Stromal cell of bone marrow (primary cell): ENCODE measurements at regions not wholly inside any gene's neighbourhood (a gene's known extent, or its start where the extent isn't known, plus 50 kb on each side); places are given as distances from the start of the nearest gene placed in this dataset.

Source experiments
- DNase-seq: peaks from one replicate; pipeline ENCODE4 v3.0.0-alpha.2; 2012; ENCODE audit warnings: low read depth

DNA sequence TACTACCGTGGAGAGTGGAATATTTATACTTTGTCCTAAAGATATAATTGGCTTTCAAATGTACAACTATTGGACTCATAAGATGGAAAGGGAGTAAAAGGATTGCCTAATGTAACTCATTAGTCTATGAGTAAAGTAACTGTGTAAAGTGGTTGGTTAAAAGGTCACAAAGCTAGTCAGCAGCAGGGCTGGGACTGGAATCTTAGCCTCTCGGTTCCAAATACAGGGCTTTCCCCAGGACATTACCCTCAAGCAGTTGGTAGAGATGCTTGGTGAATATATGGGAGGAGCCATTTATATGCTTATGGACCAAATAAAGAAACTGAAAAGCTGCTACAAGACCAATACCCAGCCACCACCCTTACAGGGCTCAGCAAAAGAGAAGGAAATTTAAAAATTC lies 283.7 kb downstream of the HLX start:
- no peak for DNase-seq

DNA sequence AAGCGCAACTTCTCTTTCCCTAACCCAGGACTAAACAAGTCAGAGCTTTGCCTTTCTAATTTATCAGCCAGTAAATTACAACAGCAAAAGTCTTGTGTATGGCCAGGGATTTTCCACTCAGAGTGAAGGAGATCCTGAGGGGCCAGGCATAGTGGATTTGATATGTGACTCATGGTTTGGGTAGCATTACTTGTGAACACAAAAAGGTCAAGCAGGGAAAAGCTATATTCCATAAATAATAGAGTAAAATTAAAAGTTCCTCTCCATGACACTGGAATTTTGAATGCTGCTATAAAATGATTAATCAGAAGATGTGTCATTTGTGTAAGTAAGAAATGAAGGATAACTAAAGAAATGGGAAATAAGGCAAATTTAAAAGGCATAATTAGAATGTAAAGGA lies 284.8 kb downstream of the HLX start:
- peak; percentile 55 for DNase-seq

DNA sequence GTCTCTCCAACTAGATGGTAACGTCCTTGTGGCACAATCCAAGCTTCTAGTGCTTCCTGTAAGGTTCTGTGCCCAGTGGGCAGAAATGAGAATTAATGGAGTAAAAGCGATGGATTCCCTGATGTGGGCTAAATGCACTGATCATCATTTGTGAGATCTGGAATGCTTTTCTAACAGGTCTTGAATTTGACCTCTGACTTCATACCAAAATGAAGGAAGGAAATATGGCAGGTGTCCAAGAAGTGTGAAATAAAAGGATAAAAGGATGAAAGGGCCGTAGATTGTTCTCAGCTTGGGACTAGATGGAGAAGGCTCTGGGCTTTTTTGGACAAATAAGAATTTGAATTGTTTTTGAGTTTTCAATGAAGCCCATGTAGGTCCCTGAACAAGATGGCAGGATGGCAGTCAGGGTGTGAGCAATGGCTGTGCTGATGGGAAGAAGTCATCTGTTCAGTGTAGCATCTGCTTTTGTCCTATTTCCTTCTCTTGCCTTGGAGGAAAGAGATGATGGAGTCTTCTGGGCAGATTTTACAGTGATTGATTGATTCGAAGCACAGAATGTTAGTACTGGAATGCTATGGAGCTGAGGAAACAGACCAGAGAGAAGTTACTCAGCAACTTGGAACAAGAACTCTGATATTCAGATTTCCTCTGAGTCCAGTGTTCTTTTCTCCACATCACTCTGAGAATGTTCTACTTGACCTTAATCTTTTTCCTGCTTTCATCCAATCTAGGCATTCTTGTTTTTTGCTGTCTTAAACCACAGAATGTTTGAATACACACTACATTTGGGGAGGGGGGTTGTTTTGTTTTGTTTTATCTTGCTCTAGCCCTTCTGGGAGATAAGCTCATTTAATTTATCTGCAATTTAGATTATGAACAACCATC lies 286.0 kb downstream of the HLX start:
- DNase-seq, result no peak

DNA sequence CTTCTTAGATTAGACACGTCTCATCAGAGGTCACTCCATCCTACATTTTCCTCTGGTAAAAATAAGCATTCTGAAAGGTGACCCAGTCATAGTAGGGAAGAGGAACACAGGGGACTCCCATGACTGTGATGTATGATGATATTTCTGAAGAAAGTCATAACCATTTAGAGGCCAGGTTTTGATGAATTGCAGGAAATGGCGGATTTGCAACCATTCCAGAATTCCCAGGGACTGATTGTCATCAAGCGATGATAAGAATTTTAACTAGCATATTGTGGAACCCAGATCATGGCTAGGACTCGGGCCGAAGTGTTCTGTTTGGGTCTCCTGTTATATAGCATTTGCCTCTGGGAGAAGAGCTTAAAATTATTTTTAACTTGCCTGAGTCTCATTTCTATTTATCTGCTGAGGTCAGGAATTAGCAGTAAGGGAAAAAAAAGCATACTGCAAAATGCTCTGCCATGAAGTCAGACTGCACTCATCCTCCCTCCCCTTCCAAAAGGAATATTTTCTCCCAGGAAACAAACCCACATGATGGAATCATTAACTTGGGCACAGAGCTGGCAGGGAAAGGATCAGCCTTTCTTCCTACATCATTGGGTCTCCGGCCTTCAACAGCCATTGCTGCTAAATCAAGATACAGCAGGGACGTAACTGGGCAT lies 286.7 kb downstream of the HLX start:
- no peak for DNase-seq

DNA sequence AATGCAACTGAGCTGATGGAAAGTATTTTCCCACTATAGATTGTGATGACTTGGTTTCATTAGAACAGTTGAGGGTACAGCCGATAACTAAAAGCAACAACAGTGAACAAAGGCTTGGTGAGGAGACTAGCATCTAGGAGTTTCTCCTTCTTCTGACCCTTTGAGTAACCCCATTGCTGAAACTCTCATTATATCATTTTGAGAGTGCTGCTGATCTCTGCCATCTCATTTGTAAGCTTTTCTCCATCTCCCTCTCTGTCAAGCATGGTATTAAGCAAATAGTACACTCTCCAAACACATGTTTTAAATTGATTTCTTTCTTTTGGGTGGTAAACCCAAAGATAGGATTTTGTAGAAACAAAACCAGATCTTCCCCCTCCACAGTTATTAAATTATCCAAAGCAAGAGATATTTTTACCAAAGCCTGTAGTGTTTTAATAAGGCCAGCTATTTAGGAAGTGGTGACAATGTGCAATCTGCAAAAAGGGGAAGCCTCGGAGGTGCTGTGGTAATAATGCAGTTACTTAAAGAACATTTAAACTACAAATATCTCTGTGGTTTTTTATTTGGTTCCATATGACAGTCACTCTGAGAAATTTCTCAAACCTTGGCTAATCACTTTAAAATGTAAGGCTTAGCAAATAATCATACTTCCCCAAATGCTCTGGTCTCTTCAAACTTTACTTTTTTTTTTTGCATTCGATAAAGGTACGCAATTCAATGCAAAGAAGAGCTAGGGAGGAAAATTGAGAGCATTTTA lies 287.5 kb downstream of the HLX start:
- DNase-seq, result no peak

DNA sequence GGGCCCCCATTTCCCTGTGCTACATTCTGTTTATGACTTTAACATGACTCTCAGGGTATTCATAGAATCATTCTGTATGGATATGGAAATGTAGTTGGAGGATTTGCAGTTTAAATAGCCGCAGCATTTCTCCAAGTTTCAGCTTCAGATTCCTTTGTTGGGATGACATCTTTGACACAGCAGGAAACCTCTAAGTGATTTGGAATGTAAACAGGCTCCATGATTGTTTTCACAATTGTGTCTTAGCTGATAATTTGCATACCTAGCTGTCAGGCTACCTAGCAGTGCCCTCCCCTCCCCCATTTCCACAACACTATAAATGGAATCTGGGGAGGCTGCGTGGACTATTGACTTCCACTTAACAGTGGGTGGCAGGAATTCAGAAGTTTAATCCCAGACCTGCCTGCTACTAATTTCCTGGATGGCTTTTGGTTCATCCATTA lies 290.2 kb downstream of the HLX start:
- DNase-seq, result no peak

DNA sequence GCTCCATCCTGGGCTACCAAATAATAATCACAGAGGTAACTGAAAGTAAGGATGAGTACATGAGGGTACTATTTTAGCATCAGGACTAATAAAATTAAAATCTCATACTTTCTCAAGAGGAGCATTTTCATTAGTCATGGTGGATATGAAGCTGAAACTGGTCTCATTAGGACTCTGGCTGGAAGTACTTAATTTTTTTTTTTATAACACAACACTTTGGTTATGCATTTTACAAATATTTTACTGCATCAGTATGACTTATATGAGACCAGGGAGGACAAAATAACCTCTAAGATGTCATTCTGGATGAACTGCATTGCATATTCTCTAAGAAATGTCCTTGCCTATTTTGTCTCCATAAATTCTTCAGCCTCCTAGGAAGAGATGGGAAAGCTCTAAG lies 290.9 kb downstream of the HLX start:
- DNase-seq, result no peak

DNA sequence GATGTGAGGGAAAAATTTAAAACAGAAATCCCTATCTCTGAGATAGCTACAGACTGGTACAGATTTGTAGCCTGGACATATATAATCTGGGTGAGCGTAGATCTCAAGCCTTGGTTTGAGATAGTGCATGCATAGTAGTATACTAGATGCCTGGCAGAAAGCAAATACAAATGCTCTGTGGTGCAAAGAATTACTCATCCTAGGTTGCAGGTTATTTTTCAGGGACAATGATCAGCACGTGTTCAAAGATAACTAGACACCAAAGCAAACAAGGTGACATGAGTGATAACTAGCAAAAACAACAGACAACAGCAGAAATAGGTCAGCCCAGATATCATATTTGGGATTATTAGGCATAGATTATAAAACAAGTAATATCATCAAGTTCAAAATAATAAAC lies 292.5 kb downstream of the HLX start:
- no peak for DNase-seq

DNA sequence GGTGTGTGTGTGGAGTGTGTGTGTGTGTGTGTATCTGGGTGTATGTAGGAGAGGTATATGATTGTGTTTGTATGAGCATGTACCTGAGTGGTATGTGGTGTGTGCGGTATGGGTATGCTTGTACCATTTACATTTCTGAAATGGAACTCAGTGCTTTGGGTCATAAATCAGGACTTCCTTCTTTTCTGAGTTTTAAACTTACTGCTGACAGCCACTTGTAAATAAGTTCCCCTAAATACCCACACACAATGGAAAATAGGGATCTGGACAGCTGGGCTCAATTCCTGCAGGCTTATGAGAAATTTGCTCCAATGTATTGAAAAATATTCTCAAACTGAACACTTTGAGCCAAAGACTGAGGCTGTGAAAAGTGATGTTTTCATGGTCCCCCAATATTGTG lies 293.6 kb downstream of the HLX start:
- DNase-seq, result no peak

DNA sequence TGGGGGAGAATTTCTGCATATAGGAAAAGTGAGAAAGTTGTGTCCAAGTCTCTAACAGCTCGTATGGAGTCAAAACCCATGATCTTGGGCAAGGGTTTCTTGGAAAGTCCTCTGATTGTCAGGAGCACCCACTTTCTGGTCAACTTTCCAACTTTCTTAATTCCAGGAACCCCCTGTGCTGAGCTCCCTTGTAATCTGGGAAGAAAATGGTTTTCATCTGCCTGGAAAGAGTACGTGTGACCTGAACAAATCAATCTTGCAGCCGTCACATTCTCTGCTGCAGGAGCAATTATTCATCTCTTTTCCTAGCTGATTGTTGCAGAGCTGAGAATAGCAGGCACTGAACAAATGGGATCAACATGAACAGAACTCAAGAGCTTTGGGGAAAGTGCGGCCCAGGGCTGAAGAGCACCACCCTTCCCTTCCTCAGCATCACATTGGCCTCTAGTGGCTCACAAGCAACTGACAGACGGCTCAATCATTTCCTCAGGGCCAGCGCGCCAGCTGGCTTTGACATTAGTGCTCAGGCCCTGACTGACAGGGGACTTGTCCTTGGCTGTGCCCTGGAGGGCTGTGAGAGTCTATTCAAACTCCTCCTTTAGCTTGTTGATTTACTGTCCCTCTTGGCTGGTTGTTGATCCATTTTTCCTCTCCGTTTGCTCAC lies 295.2 kb downstream of the HLX start:
- peak; percentile 31 for DNase-seq

DNA sequence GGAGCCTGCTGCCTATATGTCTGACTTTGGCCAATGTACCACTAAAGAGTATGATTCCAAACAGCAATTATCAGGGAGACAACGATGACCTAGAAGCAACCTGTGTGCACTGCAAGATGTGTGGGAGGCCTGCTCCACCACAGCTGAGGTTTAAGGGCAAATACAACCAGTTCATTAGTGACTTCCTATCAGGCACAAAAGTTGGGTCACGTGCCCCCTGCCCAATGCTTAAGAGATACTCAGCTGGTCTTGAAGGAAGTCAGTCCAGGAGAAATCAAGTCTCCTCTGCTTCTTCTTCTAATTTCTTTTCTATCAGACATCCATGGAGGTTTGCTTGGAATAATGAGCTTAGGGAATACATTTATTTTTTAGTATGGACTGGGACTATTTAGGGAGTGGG lies 296.0 kb downstream of the HLX start:
- DNase-seq, result no peak

DNA sequence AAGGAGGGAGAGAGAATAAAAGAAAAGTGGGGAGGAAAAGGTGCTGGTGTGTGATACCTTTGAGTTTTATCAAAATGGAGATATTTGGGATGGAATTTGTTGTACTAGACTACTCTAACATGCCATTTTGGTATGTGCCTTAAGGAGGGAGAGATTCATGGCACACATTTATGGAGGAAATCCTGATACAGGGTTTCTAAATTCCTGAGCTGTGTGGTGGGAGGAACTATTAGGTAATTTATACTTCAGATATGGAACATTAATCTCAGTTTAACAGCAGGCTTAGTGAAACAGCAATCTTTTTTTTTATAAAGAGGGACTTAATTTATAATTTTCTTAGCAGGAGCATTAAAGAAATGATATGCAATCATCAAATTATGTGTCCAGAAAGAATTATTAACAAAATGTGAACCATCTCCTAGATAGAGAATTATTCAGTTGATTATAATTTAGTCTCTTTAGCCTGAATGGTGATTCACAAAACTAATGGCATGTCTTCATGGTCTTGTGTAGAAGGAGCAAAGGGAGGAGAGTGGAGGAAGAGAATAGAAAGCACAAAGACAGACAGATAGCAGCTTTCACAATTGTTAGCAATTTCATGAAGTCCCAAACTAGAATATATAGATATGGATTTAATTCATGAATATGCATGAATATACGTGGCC lies 301.6 kb downstream of the HLX start:
- DNase-seq, result no peak

DNA sequence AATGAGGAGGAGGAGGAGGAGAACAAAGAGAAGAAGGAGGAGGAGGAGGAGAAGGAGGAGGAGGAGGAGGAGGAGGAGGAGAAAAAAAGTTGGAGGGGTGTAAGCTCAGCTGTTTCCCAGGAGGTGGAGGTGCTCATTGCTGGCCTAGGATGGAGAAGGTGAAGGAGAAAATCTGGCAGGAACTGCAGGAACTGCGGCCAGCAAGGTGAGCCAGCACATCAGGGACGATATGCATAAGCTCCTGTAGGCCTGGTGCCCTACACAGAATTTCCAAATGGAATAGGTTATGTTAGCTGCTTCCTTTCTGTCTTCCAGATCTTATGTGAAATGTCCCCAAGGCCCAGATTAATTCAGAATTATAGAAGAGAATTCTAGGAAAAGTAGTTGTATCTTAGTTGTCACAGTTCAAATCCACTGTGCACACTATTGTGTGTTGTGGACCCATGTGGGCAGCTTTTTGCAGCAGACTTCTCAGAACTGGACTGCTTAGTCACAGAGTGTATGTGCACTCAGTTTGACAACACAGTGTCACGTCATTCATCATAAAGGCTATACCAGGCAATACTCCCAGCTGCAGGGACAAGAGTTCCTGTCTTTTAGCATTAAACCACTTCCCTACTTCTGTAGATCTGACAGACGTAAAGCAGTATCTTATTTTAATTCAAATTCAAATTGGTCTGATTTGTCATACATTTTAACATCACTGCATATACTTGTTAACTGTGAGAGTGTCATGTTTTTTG lies 303.7 kb downstream of the HLX start:
- no peak for DNase-seq

DNA sequence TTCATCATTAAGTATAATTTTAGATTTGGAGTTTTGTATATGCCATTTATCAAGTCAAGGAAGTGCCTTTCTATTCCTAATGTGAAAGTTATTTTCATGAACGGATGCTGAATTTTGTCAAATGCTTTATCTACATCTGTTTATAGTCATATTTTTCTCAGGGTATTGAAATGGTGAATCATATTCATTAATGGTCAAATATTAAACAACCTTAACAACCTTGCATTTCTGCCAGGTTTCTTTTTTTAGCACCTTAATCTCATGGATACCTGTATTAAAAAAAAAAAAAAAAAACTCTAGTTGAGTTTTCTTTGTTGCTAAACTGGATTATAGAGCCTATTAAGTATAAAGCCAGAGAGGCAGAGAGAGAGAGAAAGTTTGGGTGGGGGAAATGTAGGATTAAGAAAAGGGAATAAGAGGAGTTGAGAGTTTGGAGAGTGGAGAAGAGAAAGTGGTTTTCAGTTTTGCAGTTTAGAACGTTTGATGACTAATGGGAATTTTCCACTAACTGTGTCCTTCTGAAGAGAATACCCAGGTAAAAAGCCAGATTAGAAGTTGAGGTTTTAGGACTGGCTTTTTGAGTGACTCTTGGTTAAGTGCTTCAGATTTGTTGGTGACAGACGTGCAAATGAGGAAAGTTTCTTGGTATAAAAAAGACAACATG lies 305.0 kb downstream of the HLX start:
- DNase-seq, result no peak

DNA sequence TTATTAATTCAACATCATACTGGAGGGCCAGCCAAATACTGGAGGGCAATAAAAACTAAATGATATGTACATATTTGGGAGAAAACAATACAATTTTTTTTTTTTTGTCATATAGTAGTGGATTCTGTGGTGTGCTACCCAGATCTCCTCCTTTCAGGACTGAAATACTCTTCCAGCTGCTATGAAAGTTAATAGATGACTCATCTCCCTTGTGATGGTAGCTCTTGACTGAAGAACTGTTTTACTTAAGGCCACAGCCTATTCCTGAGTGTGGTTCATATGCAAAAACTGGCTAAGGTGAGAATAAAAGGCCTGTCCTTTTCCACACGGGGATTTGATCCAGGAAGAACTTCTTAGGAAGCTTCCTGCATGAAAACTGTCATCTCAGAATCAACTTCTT lies 307.9 kb downstream of the HLX start:
- no peak for DNase-seq

DNA sequence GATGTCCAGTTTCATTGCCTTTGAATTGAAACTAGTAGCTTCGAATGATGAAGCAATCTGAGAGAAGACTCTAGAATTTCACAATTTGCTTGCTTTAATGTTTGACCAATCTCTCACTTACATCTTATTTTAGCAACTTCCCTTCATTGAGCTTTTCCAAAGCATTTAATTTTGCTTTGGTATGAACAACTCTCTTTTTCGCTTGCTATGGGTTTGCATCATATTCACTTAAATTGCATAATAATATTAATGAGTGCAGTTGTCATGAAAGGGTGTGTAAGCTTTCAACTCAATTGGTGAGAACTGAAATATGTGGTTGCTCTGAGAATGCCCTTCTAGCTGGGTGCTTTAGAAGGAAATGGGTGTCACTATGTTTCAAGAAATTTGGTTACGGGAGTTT lies 309.2 kb downstream of the HLX start:
- DNase-seq, result no peak

DNA sequence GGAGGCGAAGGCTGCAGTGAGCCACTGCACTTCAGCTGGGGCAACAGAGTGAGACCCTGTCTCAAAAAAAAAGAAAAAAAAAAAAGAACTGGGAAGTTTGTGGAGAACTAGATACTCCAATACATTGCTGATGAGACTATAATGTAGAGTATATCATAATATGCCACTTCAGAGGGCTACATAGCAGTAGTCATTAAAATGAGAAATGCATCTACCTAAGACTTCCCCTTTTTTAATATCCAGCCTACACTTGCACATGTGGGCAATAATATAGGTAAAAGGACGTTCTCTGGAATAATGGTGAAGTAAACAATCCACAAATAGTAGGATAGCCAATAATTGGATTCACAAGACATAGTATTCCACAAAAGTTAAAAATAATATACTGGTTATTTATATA lies 311.0 kb downstream of the HLX start:
- no peak for DNase-seq

DNA sequence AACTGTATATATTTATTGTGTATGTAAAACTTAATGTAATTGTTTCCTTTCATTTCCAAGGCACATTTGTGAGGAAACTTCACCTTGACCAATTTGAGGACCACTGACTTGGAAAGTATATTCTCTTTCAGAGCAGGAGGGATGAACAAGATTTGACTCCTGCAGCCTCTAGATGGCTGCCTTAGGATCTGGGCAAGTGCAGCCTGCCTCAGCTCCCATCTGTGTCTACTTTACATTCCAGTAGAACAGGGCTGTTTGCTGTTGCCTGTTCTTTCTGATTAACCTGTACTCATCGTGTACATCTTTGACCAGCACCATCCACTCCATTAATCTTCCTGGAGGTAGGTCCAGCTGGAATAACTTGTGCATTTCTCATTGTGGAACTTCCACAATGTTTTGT lies 312.8 kb downstream of the HLX start:
- no peak for DNase-seq

DNA sequence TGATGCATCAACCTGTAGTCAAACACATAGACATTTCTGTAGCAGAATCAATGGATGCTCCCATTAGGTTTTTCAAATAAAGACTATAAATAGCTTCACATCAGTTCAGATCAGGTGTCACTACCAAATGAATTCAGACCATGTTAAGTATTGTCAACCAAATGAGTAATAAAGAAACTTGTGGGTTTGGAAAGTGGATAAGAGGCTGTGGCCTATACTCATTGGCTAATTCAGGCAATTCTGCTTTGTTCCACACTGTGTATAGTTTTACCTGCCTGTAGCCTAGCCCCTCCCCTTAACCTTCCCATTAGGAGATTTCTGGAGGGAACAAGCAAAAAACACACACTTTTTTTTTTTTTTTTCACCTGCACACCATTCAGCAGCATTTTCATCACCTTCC lies 321.2 kb downstream of the HLX start:
- DNase-seq, result no peak

DNA sequence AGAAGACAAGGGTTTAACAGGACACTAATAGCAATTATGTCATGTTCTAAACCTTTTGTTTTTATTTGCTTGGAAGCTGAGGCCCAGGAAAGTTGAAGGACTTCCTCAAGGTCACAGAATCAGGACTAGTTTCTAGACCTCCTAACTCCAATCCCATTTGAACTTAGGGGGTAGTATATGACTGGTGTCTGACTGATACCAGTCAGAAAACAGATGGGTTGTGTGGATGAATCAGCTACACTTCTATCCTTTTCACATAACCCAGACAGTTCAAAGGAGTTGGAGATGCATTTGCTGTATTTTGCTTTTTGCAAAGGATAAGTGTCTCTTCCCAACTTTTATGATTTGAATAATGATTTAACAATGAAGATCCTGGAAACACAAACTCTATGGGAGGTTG lies 322.5 kb downstream of the HLX start:
- no peak for DNase-seq
